HG03521 (cell line): ENCODE measurements at regions not wholly inside any gene's neighbourhood (a gene's known extent, or its start where the extent isn't known, plus 50 kb on each side); places are given as distances from the start of the nearest gene placed in this dataset.
"Not testable (repeated sequence)": the region's sequence is repeated elsewhere in the genome, so short reads cannot be mapped to it uniquely, and the experiment has no call there.

ENCODE experiments used
- ATAC-seq: cut with Tn5 transposase; IDR thresholded peaks from one replicate; pipeline ENCODE4 v1.9.1; 2021; ENCODE audit warnings: mild to moderate bottlenecking, moderate library complexity; ENCODE audit not compliant: unreplicated experiment

GRCh38 chr6:133046576-133046975 lies 194.6 kb upstream of the EYA4 start:
- ATAC-seq = no peak

GRCh38 chr6:133047065-133047665 lies 194.0 kb upstream of the EYA4 start:
- no peak for ATAC-seq

DNA sequence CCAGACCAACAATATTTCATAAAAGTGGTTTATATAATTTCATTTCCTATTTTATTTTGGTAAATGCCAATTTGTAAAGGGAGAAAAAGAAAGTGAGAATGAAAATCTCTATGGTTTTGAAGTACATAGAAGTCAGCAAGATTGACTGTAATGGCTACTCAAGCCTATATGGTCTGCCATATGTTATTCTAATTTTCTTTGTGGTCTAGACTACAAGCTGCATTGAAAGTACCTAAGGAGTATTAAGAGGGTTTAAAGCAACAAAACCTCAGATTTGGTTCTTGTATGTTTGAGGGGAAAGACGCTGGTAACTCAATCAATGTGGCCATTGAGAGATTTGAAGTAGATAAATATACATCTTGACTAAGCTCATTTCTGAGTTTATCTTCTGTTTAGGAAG lies 193.5 kb upstream of the EYA4 start:
- no peak for ATAC-seq

GRCh38 chr6:133051240-133051639 lies 189.9 kb upstream of the EYA4 start:
- no peak for ATAC-seq

DNA sequence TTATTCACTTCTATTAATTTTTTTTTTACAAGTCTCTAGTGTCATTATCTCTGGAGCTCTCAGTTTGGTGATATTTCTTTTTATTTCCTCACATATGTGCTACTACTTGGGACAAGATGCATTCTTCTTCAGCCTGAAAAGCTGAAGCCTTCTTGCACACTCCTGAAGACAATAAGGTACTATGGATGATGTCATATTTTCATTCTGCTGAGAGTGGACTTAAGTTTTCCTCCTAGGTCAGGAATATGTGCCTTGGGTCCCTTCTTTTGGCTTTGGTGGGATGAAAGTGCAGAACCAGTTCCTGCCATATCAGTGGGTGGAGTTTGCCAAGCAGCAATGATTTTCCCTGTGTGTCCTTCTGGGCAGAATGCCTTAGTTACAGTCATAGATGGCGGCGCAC lies 188.7 kb upstream of the EYA4 start:
- ATAC-seq = no peak

DNA sequence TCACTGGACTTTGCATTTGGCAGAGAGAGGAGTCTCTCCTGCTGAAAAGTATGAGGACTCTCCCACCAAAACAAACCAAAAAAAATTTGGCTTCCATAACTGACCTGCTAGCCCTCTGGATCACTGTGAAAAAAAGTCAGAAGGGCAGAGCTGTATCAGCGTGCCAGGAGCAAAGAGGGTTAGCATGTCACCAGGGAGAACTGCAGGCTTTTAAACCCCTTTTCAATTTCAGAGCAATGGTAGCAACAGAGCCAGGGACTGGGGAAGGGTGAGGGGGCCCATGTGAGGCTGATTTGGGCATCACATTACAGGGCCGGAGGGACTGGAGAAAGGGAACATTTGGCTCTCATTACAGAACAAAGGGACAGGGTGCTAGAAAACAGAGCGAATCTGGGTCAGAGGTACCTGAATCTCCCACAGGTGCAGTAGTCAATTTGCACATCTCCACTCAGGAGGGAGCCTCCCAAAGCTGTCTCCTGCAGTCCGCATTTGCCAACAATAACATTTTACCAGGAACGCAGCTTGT lies 185.7 kb upstream of the EYA4 start:
- ATAC-seq = no peak

GRCh38 chr6:133057352-133057751 lies 183.8 kb upstream of the EYA4 start:
- no peak for ATAC-seq

- ATAC-seq = no peak
These were observed 179.1 kb upstream of the EYA4 start for GRCh38 chr6:133062077-133062476.

GRCh38 chr6:133062696-133063306 lies 178.4 kb upstream of the EYA4 start:
- ATAC-seq = no peak

GRCh38 chr6:133067960-133068359 lies 173.2 kb upstream of the EYA4 start:
- ATAC-seq = no peak

GRCh38 chr6:133070410-133071043 lies 170.6 kb upstream of the EYA4 start:
- ATAC-seq = no peak

GRCh38 chr6:133079901-133080300 lies 161.3 kb upstream of the EYA4 start:
- ATAC-seq = no peak

DNA sequence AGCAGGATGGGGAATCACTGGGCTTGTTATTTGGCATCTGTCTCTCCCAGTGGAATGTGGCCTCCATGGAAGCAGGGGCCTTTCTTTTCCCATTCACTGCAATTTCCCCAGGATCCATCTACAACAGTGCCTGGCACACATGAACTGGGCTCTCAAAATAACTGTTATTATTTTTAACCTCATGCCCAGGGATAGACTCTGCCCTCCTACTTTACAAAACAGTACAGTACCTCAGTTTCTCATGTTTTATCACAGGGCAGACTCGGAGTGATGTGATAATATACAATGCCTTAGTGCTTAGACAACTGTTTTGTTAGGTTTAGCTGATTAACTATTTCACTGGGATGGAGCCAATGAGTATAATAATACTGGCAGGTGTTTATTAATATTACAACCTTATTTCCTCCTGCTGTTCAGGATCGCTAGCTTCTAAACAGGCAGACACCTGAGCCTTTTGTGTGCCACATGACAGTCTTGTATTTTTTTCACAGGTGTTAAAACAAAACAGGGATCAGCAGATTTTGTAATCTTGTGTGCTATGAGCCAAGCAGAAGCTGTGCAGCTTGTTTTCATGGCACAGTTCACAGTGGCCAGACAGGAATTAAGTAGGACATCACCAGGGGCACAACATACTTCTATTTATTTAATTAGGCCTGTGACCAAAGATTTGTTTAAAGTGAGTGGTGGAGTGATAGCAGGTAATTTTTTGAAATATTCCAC lies 157.7 kb upstream of the EYA4 start:
- no peak for ATAC-seq

DNA sequence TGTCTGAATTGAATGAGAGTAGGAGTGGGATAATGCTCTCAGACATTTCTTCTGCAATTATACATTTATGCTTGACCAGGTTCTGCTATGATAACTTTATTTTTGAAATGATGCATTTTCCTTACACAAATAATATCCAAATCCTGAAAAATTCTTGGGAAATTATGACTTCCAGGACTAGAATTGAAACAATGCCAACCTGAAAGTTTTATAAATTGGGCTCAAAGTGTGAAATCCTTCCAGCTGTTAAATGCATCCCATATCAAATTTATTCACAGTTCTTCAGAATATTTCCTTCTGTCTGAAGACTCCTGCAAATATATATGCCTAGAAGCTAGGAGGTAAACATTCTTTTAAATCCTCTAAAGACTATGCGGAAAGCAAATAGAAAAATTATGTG lies 155.7 kb upstream of the EYA4 start:
- ATAC-seq = no peak

GRCh38 chr6:133085896-133086295 lies 155.3 kb upstream of the EYA4 start:
- ATAC-seq = no peak

DNA sequence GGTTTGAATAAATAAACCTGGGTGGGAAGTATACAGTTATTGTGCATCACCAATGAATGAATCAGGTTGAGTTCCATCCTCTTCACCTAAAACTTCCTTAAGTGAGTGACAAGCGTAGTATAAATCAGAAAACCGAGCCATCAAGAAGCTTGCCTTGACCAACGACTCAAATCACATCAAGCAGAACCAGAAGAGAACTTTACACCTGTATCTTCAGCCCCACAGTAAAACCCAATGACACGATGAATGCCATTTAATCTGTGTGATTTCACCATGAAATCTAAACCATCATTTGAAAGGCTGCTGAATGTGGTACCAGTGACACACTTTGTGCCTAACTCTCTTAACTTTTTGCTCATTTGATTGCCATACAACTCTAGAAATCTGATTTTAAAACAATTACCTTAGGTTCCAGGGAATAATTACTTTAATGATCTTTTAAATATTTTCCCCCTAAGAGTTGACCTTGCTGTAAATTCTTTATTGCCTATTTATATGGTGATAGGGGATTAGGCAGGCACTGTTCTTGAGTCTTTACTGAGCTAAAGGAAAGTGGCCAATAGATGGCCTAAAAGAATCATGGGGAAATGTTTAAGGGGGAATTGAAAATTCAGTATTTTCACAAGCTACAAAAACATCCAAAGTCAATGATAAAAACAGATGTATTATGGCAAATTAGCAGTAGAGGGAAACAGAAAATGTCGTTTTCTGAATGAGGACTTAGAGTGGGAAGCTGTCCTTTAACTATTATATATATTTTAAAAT lies 152.0 kb upstream of the EYA4 start:
- no peak for ATAC-seq

DNA sequence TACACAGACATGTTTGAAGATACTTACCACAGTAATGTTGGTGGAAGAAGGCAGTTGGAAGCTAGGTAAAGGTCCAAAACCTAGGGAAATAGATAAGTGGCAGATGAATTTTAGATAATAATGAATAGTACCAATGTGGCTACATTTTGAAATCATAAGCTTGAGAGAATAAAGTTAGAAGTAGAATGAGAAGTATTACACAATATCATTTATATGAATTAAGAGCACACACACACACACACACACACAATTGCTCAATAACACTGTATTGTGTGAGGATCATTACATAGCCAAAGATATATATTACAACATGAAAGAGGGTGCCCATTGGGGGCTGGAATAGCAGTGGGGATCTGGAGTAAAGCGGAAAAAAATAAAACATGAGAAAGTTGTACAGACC lies 149.0 kb upstream of the EYA4 start:
- ATAC-seq = no peak

- no peak for ATAC-seq
These were observed 148.4 kb upstream of the EYA4 start for GRCh38 chr6:133092771-133093170.

GRCh38 chr6:133093211-133093610 lies 147.9 kb upstream of the EYA4 start:
- ATAC-seq = not testable (repeated sequence)

- ATAC-seq = no peak
These were observed 147.2 kb upstream of the EYA4 start for GRCh38 chr6:133093956-133094355.

DNA sequence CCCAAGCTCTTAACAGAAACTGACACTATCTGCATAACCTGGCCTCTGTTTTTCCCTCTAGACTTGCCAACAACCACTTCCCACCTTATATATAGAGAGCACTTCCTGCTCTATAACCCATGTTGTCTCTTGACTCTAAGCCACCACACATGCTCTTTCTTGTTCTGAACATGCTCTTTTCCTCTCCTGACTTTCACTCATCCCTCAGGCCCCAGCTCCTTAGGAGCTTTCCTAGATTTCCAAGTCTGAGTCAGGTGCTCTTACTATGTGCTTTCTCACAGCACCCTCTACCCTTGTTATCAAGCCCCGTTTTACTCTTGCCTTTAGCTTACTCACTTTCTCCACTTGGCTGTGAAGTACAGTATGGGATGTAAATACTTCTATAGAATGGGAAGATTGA lies 143.9 kb upstream of the EYA4 start:
- no peak for ATAC-seq
